ENCODE measurements at regions not wholly inside any gene's neighbourhood (a gene's known extent, or its start where the extent isn't known, plus 50 kb on each side); places are given as distances from the start of the nearest gene placed in this dataset.

- TF ChIP-seq POLR2A (IDR thresholded peaks at IDR 0.05) = no peak
- TF ChIP-seq, protein P1, sequence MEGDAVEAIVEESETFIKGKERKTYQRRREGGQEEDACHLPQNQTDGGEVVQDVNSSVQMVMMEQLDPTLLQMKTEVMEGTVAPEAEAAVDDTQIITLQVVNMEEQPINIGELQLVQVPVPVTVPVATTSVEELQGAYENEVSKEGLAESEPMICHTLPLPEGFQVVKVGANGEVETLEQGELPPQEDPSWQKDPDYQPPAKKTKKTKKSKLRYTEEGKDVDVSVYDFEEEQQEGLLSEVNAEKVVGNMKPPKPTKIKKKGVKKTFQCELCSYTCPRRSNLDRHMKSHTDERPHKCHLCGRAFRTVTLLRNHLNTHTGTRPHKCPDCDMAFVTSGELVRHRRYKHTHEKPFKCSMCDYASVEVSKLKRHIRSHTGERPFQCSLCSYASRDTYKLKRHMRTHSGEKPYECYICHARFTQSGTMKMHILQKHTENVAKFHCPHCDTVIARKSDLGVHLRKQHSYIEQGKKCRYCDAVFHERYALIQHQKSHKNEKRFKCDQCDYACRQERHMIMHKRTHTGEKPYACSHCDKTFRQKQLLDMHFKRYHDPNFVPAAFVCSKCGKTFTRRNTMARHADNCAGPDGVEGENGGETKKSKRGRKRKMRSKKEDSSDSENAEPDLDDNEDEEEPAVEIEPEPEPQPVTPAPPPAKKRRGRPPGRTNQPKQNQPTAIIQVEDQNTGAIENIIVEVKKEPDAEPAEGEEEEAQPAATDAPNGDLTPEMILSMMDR (IDR thresholded peaks at IDR 0.05) = no peak
Observed at GRCh38 chr9:96075757-96076156, 200.3 kb downstream of the ERCC6L2 start.

Measured in prostate gland (tissue), 2 donors.